HG03135 (cell line): ENCODE measurements at regions not wholly inside any gene's neighbourhood (a gene's known extent, or its start where the extent isn't known, plus 50 kb on each side); places are given as distances from the start of the nearest gene placed in this dataset.
"Not testable (repeated sequence)": the region's sequence is repeated elsewhere in the genome, so short reads cannot be mapped to it uniquely, and the experiment has no call there.

ENCODE experiments used
- ATAC-seq: cut with Tn5 transposase; IDR thresholded peaks from one replicate; pipeline ENCODE4 v1.9.1; 2021; ENCODE audit warnings: mild to moderate bottlenecking, moderate library complexity; ENCODE audit not compliant: unreplicated experiment

GRCh38 chrX:96486687-96487086, 198.0 kb upstream of the DIAPH2 start:
- not testable (repeated sequence) for ATAC-seq

DNA sequence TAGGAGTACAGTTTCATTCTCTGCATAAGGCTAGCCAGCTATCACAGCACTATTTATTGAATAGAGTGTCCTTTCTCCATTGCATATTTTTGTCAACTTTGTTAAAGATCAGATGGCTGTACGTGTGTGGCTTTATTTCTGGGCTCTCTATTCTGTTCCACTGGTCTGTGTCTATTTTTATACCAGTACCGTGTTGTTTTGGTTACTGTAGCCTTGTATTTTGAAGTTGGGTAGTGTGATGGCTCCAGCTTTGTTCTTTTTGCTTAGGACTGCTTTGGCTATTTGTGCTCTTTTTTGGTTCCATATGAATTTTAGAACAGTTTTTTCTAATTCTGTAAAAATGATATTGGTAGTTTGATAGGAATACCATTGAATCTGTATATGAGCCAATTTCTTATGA, 182.1 kb upstream of the DIAPH2 start:
- ATAC-seq: no peak

DNA sequence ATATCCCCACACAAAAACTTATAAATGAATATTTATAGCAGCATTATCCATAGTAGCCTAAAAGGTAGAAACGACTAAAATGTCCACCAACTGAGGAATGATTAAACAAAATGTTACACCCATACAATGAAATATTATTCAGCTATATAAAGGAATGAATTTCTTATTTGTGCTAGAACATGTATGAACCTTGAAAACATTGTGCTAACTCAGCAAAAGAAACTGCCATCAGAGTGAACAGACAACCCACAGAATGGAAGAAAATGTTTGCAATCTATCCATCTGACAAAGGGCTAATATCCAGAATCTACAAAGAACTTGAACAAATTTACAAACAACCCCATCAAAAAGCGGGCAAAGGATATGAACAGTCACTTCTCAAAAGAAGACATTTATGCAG, 155.3 kb upstream of the DIAPH2 start:
- ATAC-seq: not testable (repeated sequence)

- ATAC-seq: no peak
Observed at GRCh38 chrX:96538104-96538725, 146.4 kb upstream of the DIAPH2 start.

DNA sequence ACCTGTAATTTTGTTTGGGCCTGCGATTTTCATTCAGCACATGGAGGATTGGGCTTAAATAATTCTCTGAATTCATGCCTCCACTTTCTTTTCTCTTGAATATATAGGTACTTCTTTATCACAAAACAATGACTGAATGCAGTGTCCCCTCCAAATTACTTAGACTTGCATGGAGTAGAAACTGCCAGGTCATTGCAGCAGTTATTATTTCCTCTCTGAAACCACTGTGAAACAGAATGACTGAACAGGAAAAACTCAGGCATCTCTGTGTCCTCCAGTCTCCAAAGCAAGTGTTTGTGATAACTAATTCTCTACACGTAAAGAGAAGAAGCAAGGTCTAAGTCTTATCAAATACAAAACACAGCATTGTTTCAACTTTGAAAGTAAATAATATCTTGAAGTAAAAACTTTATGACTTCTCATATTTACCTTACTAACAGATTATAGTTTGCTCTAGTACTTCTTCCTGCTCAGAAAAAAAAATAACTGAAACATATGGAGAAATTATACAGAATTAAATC, 144.5 kb upstream of the DIAPH2 start:
- no peak for ATAC-seq

DNA sequence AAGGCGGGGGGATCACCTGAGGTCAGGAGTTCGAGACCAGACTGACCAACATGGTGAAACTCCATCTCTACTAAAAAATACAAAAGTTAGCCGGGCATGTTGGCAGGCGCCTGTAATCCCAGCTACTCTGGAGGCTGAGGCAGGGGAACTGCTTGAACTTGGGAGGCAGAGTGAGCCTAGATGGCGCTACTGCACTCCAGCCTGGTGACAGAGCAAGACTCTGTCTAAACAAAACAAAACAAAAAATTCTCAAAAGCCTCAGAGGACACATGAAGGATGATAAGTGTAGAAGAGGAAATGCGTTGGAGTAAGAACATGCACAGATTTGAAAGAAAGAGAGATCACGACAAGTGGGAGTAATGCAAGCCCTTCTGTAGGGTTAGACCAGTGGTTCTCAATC, 138.4 kb upstream of the DIAPH2 start:
- not testable (repeated sequence) for ATAC-seq

DNA sequence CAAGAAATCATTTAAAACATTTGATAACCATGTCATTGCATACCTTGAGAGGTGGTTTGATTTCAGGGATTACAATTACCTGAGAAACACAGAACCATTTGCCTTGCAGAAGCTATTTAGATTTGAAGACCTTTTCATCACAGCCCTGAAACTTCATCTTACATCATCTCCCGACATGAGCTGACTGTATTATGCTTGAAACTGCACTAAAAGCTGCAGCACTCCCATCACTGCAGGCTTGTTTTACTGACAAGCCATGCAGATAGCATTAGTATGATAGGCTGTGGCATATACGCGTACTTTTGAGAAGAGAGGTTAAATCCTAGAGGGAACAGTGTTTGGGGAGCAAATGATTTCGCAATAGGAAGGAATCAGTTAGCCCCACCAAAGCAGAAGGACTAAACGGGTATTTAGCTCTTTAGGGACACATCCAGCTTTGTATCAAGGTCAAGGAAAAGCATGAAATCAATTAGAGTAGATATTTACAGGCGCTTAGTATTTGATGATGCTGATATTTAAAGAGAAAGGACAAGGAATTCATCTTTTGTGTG, 133.2 kb upstream of the DIAPH2 start:
- ATAC-seq: no peak

- ATAC-seq: no peak
Observed at GRCh38 chrX:96556886-96557285, 127.8 kb upstream of the DIAPH2 start.

DNA sequence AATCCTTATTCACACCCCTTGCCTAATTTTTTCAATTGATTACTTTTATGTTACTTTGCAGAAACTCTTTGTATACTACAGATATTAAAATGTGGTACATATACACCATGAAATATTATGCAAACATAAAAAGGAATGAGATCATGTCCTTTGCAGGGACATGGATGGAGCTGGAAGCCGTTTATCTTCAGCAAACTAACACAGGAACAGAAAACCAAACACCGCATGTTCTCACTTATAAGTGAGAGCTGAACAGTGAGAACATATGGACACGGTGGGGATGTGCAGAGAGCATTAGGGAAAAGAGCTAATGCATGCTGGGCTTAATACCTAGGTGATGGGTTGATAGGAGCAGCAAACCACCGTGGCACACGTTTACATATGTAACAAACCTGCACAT, 123.5 kb upstream of the DIAPH2 start:
- not testable (repeated sequence) for ATAC-seq

DNA sequence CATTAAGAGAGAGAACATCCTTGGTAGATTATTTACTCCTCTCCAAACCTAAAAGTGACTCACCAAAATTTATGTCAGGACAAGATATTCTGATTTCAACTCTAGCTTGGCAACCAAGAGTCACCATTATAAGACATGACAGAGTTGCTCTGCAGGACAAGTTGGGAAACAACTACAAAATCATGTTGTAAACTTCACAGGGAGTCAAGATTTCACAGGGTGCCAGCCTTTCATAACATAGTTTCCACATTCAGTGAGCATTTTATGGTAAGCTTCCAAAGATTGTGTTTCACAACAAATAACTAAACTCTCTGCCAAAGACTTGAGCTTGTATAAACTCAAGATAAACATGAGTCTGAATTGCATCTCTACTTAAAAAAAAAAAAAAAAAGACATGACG, 121.0 kb upstream of the DIAPH2 start:
- ATAC-seq: no peak

GRCh38 chrX:96564595-96564994, 120.0 kb upstream of the DIAPH2 start:
- no peak for ATAC-seq

DNA sequence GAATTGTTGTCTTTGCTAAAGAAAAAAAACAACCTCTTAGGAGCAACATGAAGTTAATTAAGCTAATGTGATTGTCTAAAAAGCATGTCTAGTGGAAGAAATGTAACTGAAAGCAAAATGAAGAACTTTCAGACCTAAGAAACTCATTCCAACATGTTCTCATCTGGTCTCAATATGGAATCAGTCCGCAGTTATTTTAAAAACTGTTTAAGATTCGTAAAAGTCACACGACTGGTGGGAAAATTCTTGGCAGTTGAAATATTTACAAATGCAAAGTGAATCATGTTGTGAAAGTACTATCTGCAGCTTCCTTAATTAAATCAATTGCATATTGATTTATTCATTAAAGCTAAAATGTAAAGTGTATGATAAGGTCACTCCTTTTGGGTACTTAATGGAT, 117.8 kb upstream of the DIAPH2 start:
- no peak for ATAC-seq

GRCh38 chrX:96568071-96568470, 116.6 kb upstream of the DIAPH2 start:
- ATAC-seq: no peak

DNA sequence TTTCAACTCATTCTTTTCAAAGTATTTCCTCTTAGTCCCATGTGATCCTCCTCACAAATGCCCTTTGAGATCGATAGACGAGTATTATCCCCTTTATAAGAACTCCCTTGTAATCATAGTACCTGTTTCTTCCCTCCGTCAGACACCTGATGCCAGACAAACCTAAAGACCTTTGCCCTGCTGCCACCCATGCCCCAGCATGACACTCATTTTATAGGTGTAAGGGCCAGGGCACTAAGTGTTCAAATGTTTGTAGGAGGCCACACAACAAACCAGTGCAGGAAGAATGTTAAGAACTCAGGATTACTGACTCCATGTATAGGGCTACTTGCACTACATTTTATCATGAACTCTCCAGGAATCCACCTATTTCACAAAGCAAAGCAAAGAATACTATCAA, 115.6 kb upstream of the DIAPH2 start:
- no peak for ATAC-seq

DNA sequence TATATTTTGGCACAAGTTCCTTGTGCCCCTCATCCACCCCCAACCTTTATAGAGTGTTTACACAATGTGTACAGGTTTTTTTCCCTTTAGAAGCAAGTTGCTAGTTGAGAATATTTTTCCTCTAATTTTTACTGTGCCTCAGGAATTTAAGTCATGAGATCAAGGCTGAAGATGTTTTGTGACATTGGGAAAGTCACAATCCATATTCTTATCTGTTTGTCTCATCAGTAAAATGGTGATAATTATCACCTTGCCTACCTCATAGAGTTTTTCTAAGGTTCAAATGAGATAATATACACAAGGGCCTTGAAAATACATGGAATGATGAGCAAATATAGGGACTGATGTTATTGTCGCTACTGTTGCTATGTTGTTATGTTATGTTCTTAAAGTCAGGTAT, 109.6 kb upstream of the DIAPH2 start:
- no peak for ATAC-seq

DNA sequence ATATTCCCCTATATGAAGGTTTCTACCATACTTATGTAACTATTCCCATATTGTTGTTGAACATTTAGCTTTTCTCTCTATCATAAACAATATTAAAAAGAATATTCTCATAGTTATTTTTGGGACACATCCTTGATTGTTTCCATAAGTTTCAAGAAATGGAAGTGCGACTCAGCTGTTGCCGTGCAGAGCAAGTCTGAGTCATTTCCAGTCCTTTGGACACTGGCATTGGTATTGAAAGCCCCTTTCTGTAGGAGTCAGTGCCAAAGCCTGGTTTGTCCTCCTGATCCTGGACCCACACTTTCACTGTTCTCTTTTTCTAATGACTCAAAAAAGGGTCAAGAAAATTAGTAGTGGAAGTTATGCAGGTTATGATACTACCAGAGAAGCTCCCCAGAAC, 108.3 kb upstream of the DIAPH2 start:
- ATAC-seq: no peak

DNA sequence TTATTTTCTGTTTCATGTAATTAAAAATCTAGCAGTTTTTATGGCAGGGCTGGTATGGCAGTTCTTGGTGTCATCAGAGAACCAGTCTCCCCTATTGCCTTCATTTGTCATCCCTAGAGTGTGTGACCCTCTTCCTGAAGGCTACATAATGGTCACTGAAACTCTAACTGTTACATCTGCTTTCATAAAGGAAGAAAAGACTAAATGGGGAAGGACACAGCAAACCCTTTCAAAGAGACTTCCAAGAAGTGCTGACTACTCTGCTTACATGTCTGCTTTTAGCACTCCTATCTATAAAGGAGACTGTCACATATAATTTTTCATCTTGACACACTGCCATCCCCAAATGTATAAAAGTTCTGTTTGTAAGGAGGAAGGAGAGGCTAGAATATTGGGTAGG, 105.9 kb upstream of the DIAPH2 start:
- no peak for ATAC-seq

DNA sequence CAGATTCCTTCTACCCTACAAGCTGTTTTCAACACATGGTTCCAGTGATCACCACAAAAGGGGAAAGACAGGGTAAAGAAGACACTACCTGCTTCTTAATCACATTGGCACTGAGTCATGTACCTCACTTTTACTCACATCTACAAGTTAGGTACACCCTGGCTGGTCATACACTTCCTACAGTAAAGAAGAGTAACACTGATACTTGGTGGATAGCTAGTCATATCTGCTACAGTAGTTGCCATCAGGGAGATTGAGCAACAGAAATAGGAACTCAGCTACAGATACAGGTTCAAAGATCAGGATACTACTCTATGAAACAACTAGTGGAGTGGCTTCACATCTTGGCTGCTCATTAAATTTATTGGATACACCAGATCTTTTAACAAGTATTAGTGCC, 105.4 kb upstream of the DIAPH2 start:
- ATAC-seq: no peak

GRCh38 chrX:96590403-96590802, 94.2 kb upstream of the DIAPH2 start:
- no peak for ATAC-seq

- no peak for ATAC-seq
Observed at GRCh38 chrX:96591421-96591820, 93.2 kb upstream of the DIAPH2 start.

- ATAC-seq: not testable (repeated sequence)
Observed at GRCh38 chrX:96597847-96598246, 86.8 kb upstream of the DIAPH2 start.

DNA sequence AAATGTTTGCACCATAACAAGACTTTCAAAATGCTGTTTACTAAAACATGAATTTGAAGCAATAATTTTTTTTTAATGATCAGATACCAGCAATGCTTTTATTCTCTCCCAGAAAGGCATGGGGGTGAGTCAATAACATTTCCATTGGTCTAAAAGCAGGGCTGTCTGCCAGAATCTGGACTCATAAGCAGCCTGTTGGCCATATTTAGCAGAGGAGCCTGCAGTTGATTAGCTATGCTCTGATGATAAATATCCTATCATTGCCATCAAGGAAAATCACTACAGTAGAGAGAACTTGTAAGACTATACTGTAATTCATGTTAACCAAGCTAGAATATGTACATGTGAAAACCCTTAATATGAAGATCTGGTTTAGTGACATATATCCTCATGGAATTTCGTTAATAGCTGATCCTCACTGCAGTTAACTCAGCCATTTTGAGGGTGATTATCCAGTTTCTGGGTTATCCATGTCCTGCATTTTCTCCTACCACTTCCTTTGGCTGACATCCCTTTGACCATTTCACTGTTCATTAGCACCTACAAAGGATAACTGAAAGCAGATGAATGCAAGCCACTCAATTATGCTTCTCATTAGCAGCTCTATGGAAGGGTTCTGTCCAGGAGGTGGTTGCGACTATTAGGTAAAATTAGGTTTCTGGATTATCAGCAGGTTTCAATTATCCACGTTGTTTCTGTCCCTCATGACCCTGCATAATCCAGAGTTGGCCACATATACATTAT, 72.9 kb upstream of the DIAPH2 start:
- ATAC-seq: no peak
